BLaER1 (cell line): ENCODE measurements at regions not wholly inside any gene's neighbourhood (a gene's known extent, or its start where the extent isn't known, plus 50 kb on each side); places are given as distances from the start of the nearest gene placed in this dataset.

ENCODE experiments used
- H3K27ac ChIP-seq: shearing (Covaris generic); formaldehyde crosslinking; 2 replicates; pipeline ENCODE4 v1.8.1; 2022
- H3K27me3 ChIP-seq: shearing (Covaris generic); formaldehyde crosslinking; 2 replicates; pipeline ENCODE4 v1.8.1; 2022
- H3K36me3 ChIP-seq: shearing (Covaris generic); formaldehyde crosslinking; 2 replicates; pipeline ENCODE4 v1.8.1; 2022
- H3K4me1 ChIP-seq: shearing (Covaris generic); formaldehyde crosslinking; 2 replicates; pipeline ENCODE4 v1.8.1; 2022
- H3K4me2 ChIP-seq: shearing (Covaris generic); formaldehyde crosslinking; 2 replicates; pipeline ENCODE4 v1.8.1; 2022
- H3K4me3 ChIP-seq: shearing (Covaris generic); formaldehyde crosslinking; 2 replicates; pipeline ENCODE4 v1.8.1; 2022
- H3K9ac ChIP-seq: shearing (Covaris generic); formaldehyde crosslinking; 2 replicates; pipeline ENCODE4 v1.8.1; 2022
- H3K9me3 ChIP-seq: shearing (Covaris generic); formaldehyde crosslinking; 2 replicates; pipeline ENCODE4 v1.8.1; 2022
- H4K20me1 ChIP-seq: shearing (Covaris generic); formaldehyde crosslinking; 2 replicates; pipeline ENCODE4 v1.8.1; 2022
- Cebpa-rat ChIP-seq: shearing (Covaris generic); IDR thresholded peaks from 2 replicates; pipeline ENCODE4 v1.8.1; 2022

DNA sequence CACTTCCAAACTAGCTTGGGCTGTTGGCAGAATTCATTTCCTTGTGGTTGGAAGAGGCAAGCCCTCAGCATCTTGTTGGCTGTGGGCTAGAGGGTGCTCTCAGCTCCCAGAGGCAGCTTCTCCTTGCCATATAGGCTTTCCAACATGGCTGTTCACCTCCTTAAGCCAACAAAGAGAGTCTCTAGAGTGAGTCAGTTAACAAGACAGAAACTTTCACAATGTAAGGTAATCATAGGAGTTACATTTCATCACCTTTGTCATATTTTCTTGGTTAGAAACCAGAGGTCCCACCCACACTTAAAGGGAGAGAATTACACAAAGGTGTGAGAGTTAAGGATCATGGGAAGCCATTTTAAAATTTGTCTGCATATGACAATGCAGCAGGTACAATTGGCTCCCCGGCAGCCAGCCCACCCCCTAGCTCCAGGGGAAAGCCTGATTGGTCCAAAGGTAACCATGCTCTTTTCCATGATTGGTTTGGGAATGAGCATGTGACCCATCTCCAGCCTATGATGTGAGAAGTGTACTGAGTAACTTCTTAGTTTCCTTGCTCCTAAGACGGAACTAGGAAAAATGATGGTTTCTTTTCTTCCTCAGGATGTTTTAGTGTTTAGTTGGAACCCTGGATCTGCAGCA lies 109.8 kb upstream of the MSX2 start:
- peaks cover 35% of the 10 kb centered on the region for H3K4me1 ChIP-seq

DNA sequence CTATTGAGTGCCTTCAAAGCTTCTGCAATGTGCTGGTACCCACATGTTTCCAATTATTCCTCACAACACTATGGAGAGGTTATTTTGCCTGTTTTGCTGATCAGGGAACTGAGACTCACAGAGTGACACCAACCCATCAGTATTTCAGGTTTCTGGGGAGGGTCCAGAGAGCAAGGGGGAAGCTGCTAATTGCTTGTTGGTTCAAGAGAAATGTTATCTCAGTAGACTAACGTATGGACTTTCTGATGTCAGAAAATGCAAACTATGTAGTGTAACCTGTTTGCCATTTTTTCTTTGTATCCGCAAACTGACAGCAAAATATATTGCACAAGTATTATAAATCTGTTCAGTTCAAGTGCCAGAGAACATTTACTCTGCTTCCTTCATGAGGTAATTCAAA lies 108.3 kb upstream of the MSX2 start:
- peaks cover 21% of the 10 kb centered on the region for H3K4me1 ChIP-seq
- H3K27ac ChIP-seq = no peak overlapping the region
- no peak overlapping the region for H3K9ac ChIP-seq
- TF ChIP-seq Cebpa-rat = no peak
- H3K4me3 ChIP-seq = no peak overlapping the region
- no peaks in the 10 kb centered on the region for H3K27me3 ChIP-seq
- H4K20me1 ChIP-seq = no peaks in the 10 kb centered on the region
- H3K36me3 ChIP-seq = no peaks in the 10 kb centered on the region
- H3K9me3 ChIP-seq = peaks cover 17% of the 10 kb centered on the region
- H3K4me2 ChIP-seq = no peak overlapping the region

More for the DNA sequence above, 109.8 kb upstream of the MSX2 start:
- H3K27ac ChIP-seq = no peak overlapping the region
- H3K4me2 ChIP-seq = no peak overlapping the region
- peaks cover 17% of the 10 kb centered on the region for H3K9me3 ChIP-seq
- no peak overlapping the region for H3K4me3 ChIP-seq
- no peak overlapping the region for H3K9ac ChIP-seq
- H3K36me3 ChIP-seq = no peaks in the 10 kb centered on the region
- no peaks in the 10 kb centered on the region for H3K27me3 ChIP-seq
- TF ChIP-seq Cebpa-rat = no peak
- no peaks in the 10 kb centered on the region for H4K20me1 ChIP-seq

DNA sequence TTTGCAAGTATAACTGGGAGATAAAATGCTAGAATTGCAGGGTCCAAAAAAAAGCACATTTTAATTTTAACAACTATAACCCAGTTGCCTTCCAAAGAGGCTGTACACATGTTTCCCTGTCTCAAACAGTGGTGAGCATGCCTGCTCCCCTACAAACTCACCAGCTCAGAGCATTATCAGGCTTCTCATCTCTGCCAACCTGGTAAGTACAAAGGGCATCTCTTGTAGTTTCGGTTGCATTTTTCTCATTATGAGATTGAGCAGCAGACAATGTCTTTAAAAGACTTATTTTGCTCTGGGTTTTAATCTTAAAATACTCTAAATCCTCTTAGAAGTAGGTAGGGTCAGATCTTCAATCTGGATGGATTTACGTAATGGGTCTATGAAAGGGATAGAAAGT lies 107.1 kb upstream of the MSX2 start:
- Histone ChIP-seq H3K4me1 (peaks cover 15% of the 10 kb centered on the region), H4K20me1 (no peaks in the 10 kb centered on the region), H3K4me3 (no peak overlapping the region), H3K27ac (no peak overlapping the region), H3K4me2 (no peak overlapping the region), H3K36me3 (no peaks in the 10 kb centered on the region), H3K9ac (no peak overlapping the region), H3K27me3 (no peaks in the 10 kb centered on the region), H3K9me3 (peaks cover 17% of the 10 kb centered on the region)
- no peak for TF ChIP-seq Cebpa-rat

GRCh38 chr5:174617910-174618309 lies 106.5 kb upstream of the MSX2 start:
- H4K20me1 ChIP-seq = no peaks in the 10 kb centered on the region
- no peak for TF ChIP-seq Cebpa-rat
- no peaks in the 10 kb centered on the region for H3K36me3 ChIP-seq
- no peak overlapping the region for H3K9ac ChIP-seq
- H3K27ac ChIP-seq = no peak overlapping the region
- H3K4me2 ChIP-seq = no peak overlapping the region
- peaks cover 17% of the 10 kb centered on the region for H3K9me3 ChIP-seq
- H3K27me3 ChIP-seq = no peaks in the 10 kb centered on the region
- peaks cover 10% of the 10 kb centered on the region for H3K4me1 ChIP-seq
- H3K4me3 ChIP-seq = no peak overlapping the region

GRCh38 chr5:174618589-174618988 lies 105.8 kb upstream of the MSX2 start:
- no peak overlapping the region for H3K9ac ChIP-seq
- H3K36me3 ChIP-seq = no peaks in the 10 kb centered on the region
- no peaks in the 10 kb centered on the region for H3K27me3 ChIP-seq
- H3K4me3 ChIP-seq = no peak overlapping the region
- H3K27ac ChIP-seq = no peak overlapping the region
- H3K4me1 ChIP-seq = peaks cover 4% of the 10 kb centered on the region; the same call in 1 of the 2 replicates
- H4K20me1 ChIP-seq = no peaks in the 10 kb centered on the region
- no peak for TF ChIP-seq Cebpa-rat
- no peak overlapping the region for H3K4me2 ChIP-seq
- peaks cover 15% of the 10 kb centered on the region for H3K9me3 ChIP-seq

GRCh38 chr5:174622067-174622466 lies 102.3 kb upstream of the MSX2 start:
- H3K27ac ChIP-seq = no peak overlapping the region
- H3K9me3 ChIP-seq = no peaks in the 10 kb centered on the region
- no peak overlapping the region for H3K4me2 ChIP-seq
- no peak for TF ChIP-seq Cebpa-rat
- H4K20me1 ChIP-seq = no peaks in the 10 kb centered on the region
- no peaks in the 10 kb centered on the region for H3K27me3 ChIP-seq
- H3K4me3 ChIP-seq = no peak overlapping the region
- H3K4me1 ChIP-seq = no peaks in the 10 kb centered on the region
- no peak overlapping the region for H3K9ac ChIP-seq
- H3K36me3 ChIP-seq = no peaks in the 10 kb centered on the region

DNA sequence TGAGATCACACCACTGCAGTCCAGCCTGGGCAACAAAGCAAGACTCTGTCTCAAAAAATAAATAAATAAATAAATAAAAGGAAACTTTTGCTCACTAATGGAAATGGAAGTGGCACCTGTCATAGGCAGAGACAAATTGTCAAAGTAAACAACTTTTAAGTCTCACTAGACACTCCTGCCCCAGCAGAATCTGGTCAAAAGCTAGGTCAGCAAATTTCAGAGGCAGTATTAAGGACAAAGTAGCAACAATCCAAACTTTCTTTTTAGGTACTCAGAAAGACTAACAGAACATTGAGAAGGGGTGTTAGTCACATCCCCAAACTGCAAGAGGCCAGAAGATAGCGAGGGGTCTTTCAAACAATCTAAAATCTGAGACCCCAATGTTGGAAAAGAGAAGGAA lies 101.4 kb upstream of the MSX2 start:
- Histone ChIP-seq H3K9me3 (no peaks in the 10 kb centered on the region), H3K27ac (no peak overlapping the region), H3K4me2 (no peak overlapping the region), H3K4me1 (no peaks in the 10 kb centered on the region), H3K4me3 (no peak overlapping the region), H3K9ac (no peak overlapping the region), H4K20me1 (no peaks in the 10 kb centered on the region), H3K27me3 (no peaks in the 10 kb centered on the region), H3K36me3 (no peaks in the 10 kb centered on the region)
- TF ChIP-seq Cebpa-rat = no peak

DNA sequence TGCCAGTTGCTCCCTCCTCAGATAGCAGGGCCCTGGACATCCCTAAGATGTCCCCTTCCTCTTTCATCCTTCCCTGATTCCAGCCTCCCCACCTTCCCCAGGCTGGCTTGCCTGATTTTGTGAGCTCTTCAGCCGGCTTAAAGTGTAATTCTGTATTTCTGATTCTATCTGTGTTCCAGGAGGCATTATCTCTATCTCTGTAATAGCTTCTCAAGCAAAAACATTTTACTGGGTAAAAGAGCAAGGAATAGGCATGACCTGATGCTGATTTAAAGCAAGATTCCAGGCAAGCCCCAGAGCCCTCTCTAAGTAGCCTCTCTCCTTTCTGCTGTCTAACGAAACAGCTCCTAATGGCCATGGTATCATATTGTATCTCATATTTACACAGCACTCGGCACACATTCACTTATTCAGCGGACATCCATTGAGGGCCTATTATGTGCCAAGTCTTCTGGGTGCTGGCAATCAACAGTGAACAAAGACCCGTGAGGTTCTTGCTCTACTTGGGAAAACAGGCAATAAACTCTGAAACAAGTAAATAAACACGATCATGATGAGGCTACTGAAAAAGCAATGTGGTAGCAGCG lies 100.9 kb upstream of the MSX2 start:
- no peaks in the 10 kb centered on the region for H3K4me1 ChIP-seq
- no peak overlapping the region for H3K4me2 ChIP-seq
- H4K20me1 ChIP-seq = no peaks in the 10 kb centered on the region
- no peaks in the 10 kb centered on the region for H3K9me3 ChIP-seq
- no peak overlapping the region for H3K27ac ChIP-seq
- no peak overlapping the region for H3K4me3 ChIP-seq
- no peak for TF ChIP-seq Cebpa-rat
- no peaks in the 10 kb centered on the region for H3K36me3 ChIP-seq
- H3K9ac ChIP-seq = no peak overlapping the region
- H3K27me3 ChIP-seq = no peaks in the 10 kb centered on the region

- TF ChIP-seq Cebpa-rat = no peak
- no peak overlapping the region for H3K27ac ChIP-seq
- no peaks in the 10 kb centered on the region for H4K20me1 ChIP-seq
- no peaks in the 10 kb centered on the region for H3K4me1 ChIP-seq
- no peak overlapping the region for H3K9ac ChIP-seq
- H3K36me3 ChIP-seq = no peaks in the 10 kb centered on the region
- H3K9me3 ChIP-seq = no peaks in the 10 kb centered on the region
- H3K4me3 ChIP-seq = no peak overlapping the region
- no peaks in the 10 kb centered on the region for H3K27me3 ChIP-seq
- H3K4me2 ChIP-seq = no peak overlapping the region
These were observed 99.5 kb upstream of the MSX2 start for GRCh38 chr5:174624733-174625522.
